ENCODE measurements at regions not wholly inside any gene's neighbourhood (a gene's known extent, or its start where the extent isn't known, plus 50 kb on each side); places are given as distances from the start of the nearest gene placed in this dataset.

- Histone ChIP-seq H3K27ac (no peak overlapping the region), H3K27me3 (replicated peaks; ENCODE audit: insufficient read depth) (no peaks in the 10 kb centered on the region), H3K9me3 (no peaks in the 10 kb centered on the region), H3K36me3 (no peaks in the 10 kb centered on the region), H3K4me1 (replicated peaks) (no peaks in the 10 kb centered on the region), H3K4me3 (no peak overlapping the region)
- WGBS: 87% methylated on average over 3 of the region's 3 CpGs
- no peak for DNase-seq (ENCODE audit: low spot score)
- intact Hi-C loops (cut with DNase I): no loop called here
- TF ChIP-seq POLR2A (IDR thresholded peaks at IDR 0.05): no peak
- TF ChIP-seq, protein P1, sequence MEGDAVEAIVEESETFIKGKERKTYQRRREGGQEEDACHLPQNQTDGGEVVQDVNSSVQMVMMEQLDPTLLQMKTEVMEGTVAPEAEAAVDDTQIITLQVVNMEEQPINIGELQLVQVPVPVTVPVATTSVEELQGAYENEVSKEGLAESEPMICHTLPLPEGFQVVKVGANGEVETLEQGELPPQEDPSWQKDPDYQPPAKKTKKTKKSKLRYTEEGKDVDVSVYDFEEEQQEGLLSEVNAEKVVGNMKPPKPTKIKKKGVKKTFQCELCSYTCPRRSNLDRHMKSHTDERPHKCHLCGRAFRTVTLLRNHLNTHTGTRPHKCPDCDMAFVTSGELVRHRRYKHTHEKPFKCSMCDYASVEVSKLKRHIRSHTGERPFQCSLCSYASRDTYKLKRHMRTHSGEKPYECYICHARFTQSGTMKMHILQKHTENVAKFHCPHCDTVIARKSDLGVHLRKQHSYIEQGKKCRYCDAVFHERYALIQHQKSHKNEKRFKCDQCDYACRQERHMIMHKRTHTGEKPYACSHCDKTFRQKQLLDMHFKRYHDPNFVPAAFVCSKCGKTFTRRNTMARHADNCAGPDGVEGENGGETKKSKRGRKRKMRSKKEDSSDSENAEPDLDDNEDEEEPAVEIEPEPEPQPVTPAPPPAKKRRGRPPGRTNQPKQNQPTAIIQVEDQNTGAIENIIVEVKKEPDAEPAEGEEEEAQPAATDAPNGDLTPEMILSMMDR (IDR thresholded peaks at IDR 0.05): no peak
- TF ChIP-seq POLR2AphosphoS5 (IDR thresholded peaks at IDR 0.05): no peak
Observed at GRCh38 chr5:30838936-30839496, 354.5 kb upstream of the CDH6 start.

GRCh38 chr5:30832519-30832918 is 361.0 kb upstream of the CDH6 start:
- Histone ChIP-seq H3K36me3 (no peaks in the 10 kb centered on the region), H3K27me3 (replicated peaks; ENCODE audit: insufficient read depth) (no peaks in the 10 kb centered on the region), H3K4me3 (no peak overlapping the region), H3K9me3 (no peaks in the 10 kb centered on the region), H3K27ac (no peak overlapping the region), H3K4me1 (replicated peaks) (no peaks in the 10 kb centered on the region)
- intact Hi-C loops (cut with DNase I): no loop called here
- DNase-seq (ENCODE audit: low spot score): no peak
- TF ChIP-seq, protein P1 (IDR thresholded peaks at IDR 0.05): no peak

DNA sequence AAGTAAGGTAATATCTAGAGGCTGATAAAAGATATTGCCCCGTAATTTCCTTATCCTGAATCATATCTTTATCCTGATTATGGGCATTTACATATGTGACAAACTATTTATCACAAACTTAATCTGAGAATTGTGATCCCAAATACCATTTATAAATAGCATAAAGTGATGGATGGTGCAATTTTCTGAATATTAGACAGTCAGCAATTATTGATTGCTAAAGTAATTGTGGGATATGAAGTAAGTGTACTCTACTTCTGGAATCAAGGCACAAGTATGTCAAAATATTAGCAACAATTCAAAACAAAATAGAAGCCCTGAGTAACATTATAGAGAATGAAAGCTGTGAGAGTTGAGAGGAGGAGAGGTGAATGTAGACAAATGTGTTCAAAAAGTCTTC is 361.9 kb upstream of the CDH6 start:
- intact Hi-C loops (cut with DNase I): no loop called here
- TF ChIP-seq POLR2AphosphoS5 (IDR thresholded peaks at IDR 0.05) (no peak), POLR2A (IDR thresholded peaks at IDR 0.05) (no peak)
- TF ChIP-seq, protein P1 (IDR thresholded peaks at IDR 0.05): no peak
- H3K4me1 ChIP-seq (replicated peaks): no peaks in the 10 kb centered on the region
- H3K4me3 ChIP-seq: no peak overlapping the region
- H3K27ac ChIP-seq: no peak overlapping the region
- no peaks in the 10 kb centered on the region for H3K9me3 ChIP-seq
- H3K36me3 ChIP-seq: no peaks in the 10 kb centered on the region
- DNase-seq (ENCODE audit: low spot score): no peak
- no peaks in the 10 kb centered on the region for H3K27me3 ChIP-seq (replicated peaks; ENCODE audit: insufficient read depth)
- WGBS: 64% methylated on average over 1 of the region's 1 CpG

DNA sequence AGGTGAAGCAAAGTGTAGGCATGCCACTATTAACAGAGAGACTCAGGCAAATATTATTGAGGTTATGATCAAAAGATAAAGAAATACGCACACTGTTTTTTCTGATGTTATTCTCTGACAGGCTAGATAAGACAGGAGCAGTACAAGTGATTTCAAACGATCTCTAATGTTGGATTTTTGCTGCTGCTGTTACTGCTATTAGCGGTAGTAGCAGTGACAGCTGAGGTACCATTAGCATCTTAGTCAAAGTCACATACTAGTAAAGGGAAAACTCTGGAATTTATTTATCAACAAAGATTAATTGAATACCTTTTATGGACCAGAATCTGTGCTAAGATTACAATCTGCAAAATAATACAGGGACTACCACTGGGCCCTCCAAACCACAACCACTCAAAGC is 362.4 kb upstream of the CDH6 start:
- no peaks in the 10 kb centered on the region for H3K27me3 ChIP-seq (replicated peaks; ENCODE audit: insufficient read depth)
- no peaks in the 10 kb centered on the region for H3K36me3 ChIP-seq
- no peaks in the 10 kb centered on the region for H3K9me3 ChIP-seq
- WGBS: 55% methylated on average over 3 of the region's 3 CpGs
- H3K4me3 ChIP-seq: no peak overlapping the region
- TF ChIP-seq, protein P1 (IDR thresholded peaks at IDR 0.05): no peak
- no peak for TF ChIP-seq POLR2AphosphoS5 (IDR thresholded peaks at IDR 0.05)
- no peak for TF ChIP-seq POLR2A (IDR thresholded peaks at IDR 0.05)
- no peaks in the 10 kb centered on the region for H3K4me1 ChIP-seq (replicated peaks)
- no peak overlapping the region for H3K27ac ChIP-seq
- DNase-seq (ENCODE audit: low spot score): no peak
- intact Hi-C loops (cut with DNase I): no loop called here

GRCh38 chr5:30811298-30811697 is 382.2 kb upstream of the CDH6 start:
- intact Hi-C loops (cut with DNase I): no loop called here
- H3K9me3 ChIP-seq: no peaks in the 10 kb centered on the region
- DNase-seq (ENCODE audit: low spot score): no peak
- TF ChIP-seq, protein P1 (IDR thresholded peaks at IDR 0.05): no peak
- TF ChIP-seq POLR2AphosphoS5 (IDR thresholded peaks at IDR 0.05) (no peak), POLR2A (IDR thresholded peaks at IDR 0.05) (no peak)
- no peak overlapping the region for H3K4me3 ChIP-seq
- H3K27me3 ChIP-seq (replicated peaks; ENCODE audit: insufficient read depth): no peaks in the 10 kb centered on the region
- 77% methylated on average over 3 of the region's 3 CpGs for WGBS
- no peak overlapping the region for H3K27ac ChIP-seq
- H3K4me1 ChIP-seq (replicated peaks): no peaks in the 10 kb centered on the region
- no peaks in the 10 kb centered on the region for H3K36me3 ChIP-seq

Measured in prostate gland (tissue), 2 donors.